HG03354 (cell line): ENCODE measurements at regions not wholly inside any gene's neighbourhood (a gene's known extent, or its start where the extent isn't known, plus 50 kb on each side); places are given as distances from the start of the nearest gene placed in this dataset.

Experiments
- ATAC-seq: cut with Tn5 transposase; IDR thresholded peaks from one replicate; pipeline ENCODE4 v1.9.1; 2021; ENCODE audit warnings: mild to moderate bottlenecking; ENCODE audit not compliant: unreplicated experiment, poor library complexity, severe bottlenecking

- no peak for ATAC-seq
These were observed 93.9 kb downstream of the DUSP6 start for GRCh38 chr12:89258240-89258969.

GRCh38 chr12:89257340-89257739 is 95.0 kb downstream of the DUSP6 start:
- ATAC-seq: no peak

- ATAC-seq: no peak
These were observed 96.2 kb downstream of the DUSP6 start for GRCh38 chr12:89256060-89256459.

- no peak for ATAC-seq
These were observed 98.8 kb downstream of the DUSP6 start for GRCh38 chr12:89253488-89253887.

GRCh38 chr12:89252284-89252683 is 100.0 kb downstream of the DUSP6 start:
- no peak for ATAC-seq

- ATAC-seq: no peak
These were observed 100.7 kb downstream of the DUSP6 start for GRCh38 chr12:89251342-89252271.

GRCh38 chr12:89250636-89251035 is 101.7 kb downstream of the DUSP6 start:
- no peak for ATAC-seq

- no peak for ATAC-seq
These were observed 102.1 kb downstream of the DUSP6 start for GRCh38 chr12:89250213-89250612.

- ATAC-seq: no peak
These were observed 104.3 kb downstream of the DUSP6 start for GRCh38 chr12:89247967-89248366.

GRCh38 chr12:89247541-89247942 is 104.8 kb downstream of the DUSP6 start:
- ATAC-seq: no peak

GRCh38 chr12:89245090-89245489 is 107.2 kb downstream of the DUSP6 start:
- no peak for ATAC-seq

- peak; percentile 75 for ATAC-seq
These were observed 107.8 kb downstream of the DUSP6 start for GRCh38 chr12:89244536-89244935.

GRCh38 chr12:89243771-89244170 is 108.5 kb downstream of the DUSP6 start:
- ATAC-seq: no peak

- no peak for ATAC-seq
These were observed 112.8 kb downstream of the DUSP6 start for GRCh38 chr12:89239534-89239933.

- no peak for ATAC-seq
These were observed 113.7 kb downstream of the DUSP6 start for GRCh38 chr12:89238593-89238992.

- ATAC-seq: no peak
These were observed 114.5 kb downstream of the DUSP6 start for GRCh38 chr12:89237763-89238162.

- ATAC-seq: no peak
These were observed 115.4 kb downstream of the DUSP6 start for GRCh38 chr12:89236748-89237383.

GRCh38 chr12:89236237-89236636 is 116.1 kb downstream of the DUSP6 start:
- no peak for ATAC-seq

- ATAC-seq: no peak
These were observed 116.9 kb downstream of the DUSP6 start for GRCh38 chr12:89235189-89235993.
